Caco-2 (cell line): ENCODE measurements at regions not wholly inside any gene's neighbourhood (a gene's known extent, or its start where the extent isn't known, plus 50 kb on each side); places are given as distances from the start of the nearest gene placed in this dataset.

Experiments used
- BruUV-seq: library from RNA; stranded (reverse); fragments of 400-500 nt; replicated peaks from 2 replicates; lab custom pipeline; 2021; lab: Mats Ljungman, UMichigan
- CTCF ChIA-PET: fragments of 300-600 bp; sonication (Branson Sonifier 250); formaldehyde crosslinking; loops from one replicate; lab custom pipeline; 2022; ENCODE audit warnings: antibody characterized with exemption; lab: Charles Lee
- POLR2A ChIA-PET: fragments of 300-600 bp; sonication (Branson Sonifier 250); formaldehyde crosslinking; loops from one replicate; lab custom pipeline; 2022; ENCODE audit warnings: antibody characterized with exemption; lab: Charles Lee
- DNase-seq, 2 experiments: peaks; one replicate each; pipeline versions ENCODE4 v3.0.0 to v3.0.0-alpha.2; 2020 to 2022
- H3K27me3 ChIP-seq: replicated peaks from 2 replicates; pipeline ENCODE4 v1.6.0; 2011; ENCODE audit warnings: low read length; ENCODE audit not compliant: control insufficient read depth, insufficient read depth
- H3K36me3 ChIP-seq: 2 replicates; pipeline ENCODE4 v1.5.1; 2011; ENCODE audit warnings: low read length; ENCODE audit not compliant: control insufficient read depth, insufficient read depth
- H3K4me1 ChIP-seq: fragments of 250-450 bp; sonication (Bioruptor Pico); 2 replicates; pipeline ENCODE4 v1.5.1; 2020; ENCODE audit warnings: mild to moderate bottlenecking
- H3K4me3 ChIP-seq: 2 replicates; pipeline ENCODE4 v1.5.1; 2011; ENCODE audit warnings: low read depth, mild to moderate bottlenecking, control low read depth, low read length
- H3K9me3 ChIP-seq: fragments of 250-450 bp; sonication (Bioruptor Pico); 2 replicates; pipeline ENCODE4 v1.5.1; 2020; ENCODE audit warnings: mild to moderate bottlenecking, moderate library complexity
- H3K27ac Mint-ChIP-seq: one replicate; pipeline ENCODE4 v1.8.0; 2022; ENCODE audit warnings: mixed read lengths; ENCODE audit not compliant: unreplicated experiment
- H3K27me3 Mint-ChIP-seq: one replicate; pipeline ENCODE4 v1.8.0; 2022; ENCODE audit warnings: mixed read lengths; ENCODE audit not compliant: insufficient read depth, unreplicated experiment
- H3K36me3 Mint-ChIP-seq: one replicate; pipeline ENCODE4 v1.8.0; 2022; ENCODE audit warnings: mild to moderate bottlenecking, mixed read lengths; ENCODE audit not compliant: insufficient read depth, unreplicated experiment
- H3K4me1 Mint-ChIP-seq: one replicate; pipeline ENCODE4 v1.8.0; 2022; ENCODE audit warnings: low read depth, mixed read lengths; ENCODE audit not compliant: unreplicated experiment
- H3K4me3 Mint-ChIP-seq: one replicate; pipeline ENCODE4 v1.8.0; 2022; ENCODE audit warnings: mild to moderate bottlenecking, moderate library complexity, mixed read lengths; ENCODE audit not compliant: unreplicated experiment
- H3K9me3 Mint-ChIP-seq: one replicate; pipeline ENCODE4 v1.8.0; 2022; ENCODE audit warnings: mixed read lengths; ENCODE audit not compliant: unreplicated experiment
- CTCF ChIP-seq, 2 experiments: fragments of 200-600 bp in 1 of 2; IDR thresholded peaks; 1 replicate in 1 of 2; 2 replicates in 1 of 2; pipeline versions ENCODE4 v1.5.1 to v1.8.0; 2011 to 2022; ENCODE audit warnings: antibody characterized with exemption in 1 of 2, control low read depth in 1 of 2, inconsistent platforms in 1 of 2, low read depth in 1 of 2, low read length in 1 of 2, mild to moderate bottlenecking in 1 of 2, moderate library complexity in 1 of 2; ENCODE audit not compliant: insufficient read depth in 1 of 2, severe bottlenecking in 1 of 2, unreplicated experiment in 1 of 2
- intact Hi-C: fragments of 100-400 bp; cut with micrococcal nuclease; formaldehyde crosslinking; loops from one replicate; pipeline ENCODE4 v1.10.0; 2022; ENCODE audit not compliant: unreplicated experiment

GRCh38 chr16:17812771-17813170 is 342.0 kb upstream of the XYLT1 start:
- ChIA-PET POLR2A (no interaction called here), CTCF (no interaction called here)
- 0 out of 2 replicates have a peak, but pooled peaks cover 3% of the 10 kb centered on the region for H3K9me3 ChIP-seq
- no peaks in the 10 kb centered on the region for H3K36me3 ChIP-seq
- H3K4me1 Mint-ChIP-seq, result no peaks in the 10 kb centered on the region
- intact Hi-C loops, result no loop called here
- no TSS peak for BruUV-seq
- no peak overlapping the region for H3K27ac Mint-ChIP-seq
- peaks cover 5% of the 10 kb centered on the region for H3K27me3 Mint-ChIP-seq
- H3K4me3 ChIP-seq, result no peak overlapping the region
- H3K4me3 Mint-ChIP-seq, result no peak overlapping the region
- no peaks in the 10 kb centered on the region for H3K27me3 ChIP-seq
- no peak for TF ChIP-seq CTCF (IDR thresholded peaks at IDR 0.05; ENCODE audit: insufficient read depth in 1 of 2, low read depth in 1 of 2, low read length in 1 of 2, severe bottlenecking in 1 of 2, unreplicated experiment in 1 of 2)
- no peak for DNase-seq
- H3K9me3 Mint-ChIP-seq, result peaks cover 14% of the 10 kb centered on the region
- no peaks in the 10 kb centered on the region for H3K4me1 ChIP-seq
- H3K36me3 Mint-ChIP-seq, result no peaks in the 10 kb centered on the region

- ChIA-PET CTCF (no interaction called here), POLR2A (no interaction called here)
- intact Hi-C loops, result loop anchor here (10.0 kb wide), 1 partner anchor 50 kb away; no protein-coding TSS in a partner anchor
- Mint-ChIP-seq H3K4me3 (no peak overlapping the region), H3K36me3 (no peaks in the 10 kb centered on the region), H3K27me3 (peaks cover 6% of the 10 kb centered on the region), H3K4me1 (no peaks in the 10 kb centered on the region), H3K9me3 (no peaks in the 10 kb centered on the region), H3K27ac (no peak overlapping the region)
- Histone ChIP-seq H3K4me1 (no peaks in the 10 kb centered on the region), H3K4me3 (no peak overlapping the region), H3K9me3 (no peaks in the 10 kb centered on the region), H3K27me3 (no peaks in the 10 kb centered on the region; the same call in 1 of the 2 replicates), H3K36me3 (no peaks in the 10 kb centered on the region)
- DNase-seq, result no peak
- BruUV-seq, result no TSS peak
- no peak for TF ChIP-seq CTCF (IDR thresholded peaks at IDR 0.05; ENCODE audit: insufficient read depth in 1 of 2, low read depth in 1 of 2, low read length in 1 of 2, severe bottlenecking in 1 of 2, unreplicated experiment in 1 of 2)
These were observed 334.1 kb upstream of the XYLT1 start for GRCh38 chr16:17804857-17805256.

GRCh38 chr16:17803625-17804410 is 333.1 kb upstream of the XYLT1 start:
- H3K9me3 ChIP-seq, result no peaks in the 10 kb centered on the region
- intact Hi-C loops, result loop anchor here (10.0 kb wide), 1 partner anchor 51 kb away; no protein-coding TSS in a partner anchor
- Mint-ChIP-seq H3K4me1 (no peaks in the 10 kb centered on the region), H3K4me3 (no peak overlapping the region), H3K27ac (no peak overlapping the region), H3K9me3 (no peaks in the 10 kb centered on the region), H3K27me3 (peaks cover 6% of the 10 kb centered on the region), H3K36me3 (no peaks in the 10 kb centered on the region)
- H3K4me3 ChIP-seq, result no peak overlapping the region
- no peak for TF ChIP-seq CTCF (IDR thresholded peaks at IDR 0.05; ENCODE audit: insufficient read depth in 1 of 2, low read depth in 1 of 2, low read length in 1 of 2, severe bottlenecking in 1 of 2, unreplicated experiment in 1 of 2)
- BruUV-seq, result no TSS peak
- no peaks in the 10 kb centered on the region for H3K36me3 ChIP-seq
- H3K27me3 ChIP-seq, result no peaks in the 10 kb centered on the region; the same call in 1 of the 2 replicates
- no peaks in the 10 kb centered on the region for H3K4me1 ChIP-seq
- ChIA-PET POLR2A (no interaction called here), CTCF (no interaction called here)
- DNase-seq, result no peak
